AG08395 (cell line): ENCODE measurements at regions not wholly inside any gene's neighbourhood (a gene's known extent, or its start where the extent isn't known, plus 50 kb on each side); places are given as distances from the start of the nearest gene placed in this dataset.

ENCODE experiments used
- DNase-seq: peaks from one replicate; pipeline ENCODE4 v3.0.0; 2012; ENCODE audit warnings: mixed read lengths, low spot score

DNA sequence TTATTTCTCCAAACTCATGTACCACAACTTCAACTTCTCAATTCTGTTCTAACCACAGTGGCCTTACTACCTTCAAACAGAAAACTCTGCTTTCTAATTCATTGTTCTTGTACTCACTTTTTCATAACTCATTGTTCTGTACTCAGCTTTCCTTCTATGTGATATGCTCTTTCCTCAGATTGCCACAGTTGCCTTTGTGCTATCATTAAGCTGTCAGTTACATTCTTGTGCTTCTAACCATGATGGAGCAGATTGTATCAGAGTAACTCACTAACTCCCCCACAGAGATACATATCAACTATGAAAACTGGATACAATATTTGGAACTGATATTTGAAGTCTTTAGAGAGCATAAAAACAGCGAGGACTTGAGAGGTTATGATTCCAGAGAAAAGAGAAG lies 1213.7 kb downstream of the KCNT2 start:
- no peak for DNase-seq

DNA sequence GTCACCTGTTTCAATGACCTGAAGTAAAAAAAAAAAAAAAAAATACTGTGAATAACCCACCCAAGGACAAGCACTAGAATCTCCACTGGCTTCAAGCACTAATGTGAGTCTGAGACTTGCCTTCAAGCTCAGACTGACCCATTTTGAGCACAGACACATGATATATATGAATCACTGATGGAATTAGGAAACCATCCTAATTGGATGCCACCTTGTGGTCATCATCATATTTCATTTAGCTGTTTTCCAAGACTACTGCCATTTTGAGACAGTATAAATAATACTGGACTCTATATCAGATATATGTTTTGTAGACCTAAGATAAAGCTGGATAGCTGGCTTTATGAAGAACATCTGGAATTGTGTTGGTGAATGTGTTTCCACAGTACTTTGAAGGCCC lies 1232.0 kb downstream of the KCNT2 start:
- no peak for DNase-seq

DNA sequence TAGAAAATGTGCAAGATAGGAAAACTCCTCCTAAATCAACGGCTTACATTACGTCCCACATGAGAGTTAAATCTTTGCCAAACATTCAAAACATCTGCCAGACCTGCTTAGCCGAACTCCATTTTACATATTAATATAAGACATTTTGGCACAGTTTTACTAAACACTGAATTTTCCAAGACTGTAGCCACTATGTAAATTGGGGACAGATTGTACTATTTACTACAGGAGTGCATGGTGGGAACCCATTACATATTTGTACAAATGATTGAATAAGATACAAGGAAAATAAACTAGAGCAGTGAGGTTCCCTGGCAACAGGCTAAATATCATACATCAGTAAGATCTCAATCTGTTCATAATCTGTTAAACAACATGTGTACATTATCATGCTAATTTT lies 1234.4 kb downstream of the KCNT2 start:
- DNase-seq, result no peak

DNA sequence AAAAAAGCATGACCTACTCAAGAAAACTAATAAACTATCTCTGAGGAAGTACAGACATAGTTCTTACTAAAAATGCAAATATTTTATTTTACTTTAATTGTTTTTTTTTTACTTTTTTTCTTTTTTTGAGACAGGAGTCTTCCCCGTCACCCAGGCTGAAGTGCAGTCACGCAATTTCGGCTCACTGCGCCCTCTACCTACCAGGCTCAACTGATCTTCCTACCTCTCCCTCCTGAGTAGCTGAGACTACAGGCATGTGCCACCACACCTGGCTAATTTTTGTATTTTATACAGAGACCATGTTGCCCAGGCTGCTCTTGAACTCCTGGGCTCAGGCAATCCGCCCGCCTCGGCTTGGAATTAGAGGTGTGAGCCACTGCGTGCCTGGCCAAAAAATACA lies 1263.1 kb downstream of the KCNT2 start:
- no peak for DNase-seq

DNA sequence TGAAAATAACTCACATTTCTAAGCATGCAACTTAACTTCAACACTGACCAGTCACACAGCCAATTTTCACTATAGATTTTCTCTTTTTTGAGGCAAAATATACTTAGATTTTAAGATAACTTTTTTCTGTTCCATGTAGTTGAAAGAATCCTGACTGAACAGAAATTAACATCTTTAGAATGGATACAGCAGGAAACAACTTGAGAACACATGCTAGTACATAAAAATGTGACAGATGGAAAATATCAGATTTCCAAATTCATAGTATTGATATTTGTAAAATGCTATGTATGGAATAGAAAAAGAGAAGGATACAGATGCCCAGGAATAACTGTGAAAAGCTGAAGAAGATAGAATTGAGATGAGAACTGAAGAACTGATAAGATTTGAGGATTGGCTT lies 1270.6 kb downstream of the KCNT2 start:
- DNase-seq, result no peak

DNA sequence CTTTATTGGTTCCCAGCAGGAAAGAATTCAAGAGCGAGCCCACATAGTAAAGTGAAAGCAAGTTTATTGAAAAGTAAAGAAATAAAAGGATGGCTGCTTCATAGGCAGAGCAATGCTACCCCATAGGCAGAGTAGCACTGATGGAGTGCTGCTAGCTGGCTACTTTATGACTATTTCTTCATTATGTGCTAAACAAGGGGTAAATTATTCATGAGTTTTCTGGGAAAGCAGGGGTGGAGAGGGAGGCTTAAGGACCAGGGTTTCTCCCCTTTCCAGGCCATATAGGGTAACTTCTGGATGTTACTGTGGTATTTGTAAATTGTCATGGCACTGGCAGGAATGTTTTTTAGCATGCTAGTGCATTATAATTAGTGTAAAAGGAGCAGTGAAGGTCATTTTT lies 1271.4 kb downstream of the KCNT2 start:
- DNase-seq, result no peak

DNA sequence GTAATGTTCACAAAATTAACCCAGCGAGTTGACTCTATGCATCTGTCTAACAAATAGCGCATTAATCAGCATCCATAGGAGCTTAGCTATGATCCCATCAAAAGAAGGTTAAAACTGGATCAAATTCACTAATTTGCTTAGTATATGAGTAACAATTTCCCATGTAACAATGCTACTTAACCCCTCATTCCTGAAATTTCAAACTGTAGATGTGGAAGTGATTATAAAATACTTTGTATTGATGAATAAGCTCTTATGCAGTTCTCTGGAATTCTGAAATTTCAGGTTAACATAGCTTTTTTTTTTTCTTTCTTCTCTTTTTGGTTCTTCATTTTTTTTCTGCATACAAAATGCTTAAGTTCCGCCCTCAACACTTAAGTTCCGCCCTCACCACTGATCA lies 1272.7 kb downstream of the KCNT2 start:
- peak; percentile 24 for DNase-seq

DNA sequence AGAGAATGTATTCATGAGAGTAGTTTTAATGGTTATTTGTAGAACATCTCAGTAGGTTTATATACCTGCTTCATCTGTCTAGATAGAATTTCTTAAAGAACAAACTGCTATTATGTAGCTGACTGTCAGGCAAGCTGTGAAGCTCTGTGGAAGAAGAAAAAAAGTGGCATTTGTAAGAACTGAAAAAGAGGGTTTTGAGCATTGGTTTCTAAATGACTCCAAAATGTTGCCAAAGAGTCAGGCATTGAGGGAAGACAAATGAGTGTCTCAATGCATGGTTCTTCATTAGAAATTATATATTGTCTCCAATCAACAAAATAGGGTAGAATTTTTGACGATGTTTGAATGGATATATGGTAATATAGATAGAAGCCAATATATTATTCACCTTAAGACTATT lies 1276.1 kb downstream of the KCNT2 start:
- DNase-seq, result no peak

DNA sequence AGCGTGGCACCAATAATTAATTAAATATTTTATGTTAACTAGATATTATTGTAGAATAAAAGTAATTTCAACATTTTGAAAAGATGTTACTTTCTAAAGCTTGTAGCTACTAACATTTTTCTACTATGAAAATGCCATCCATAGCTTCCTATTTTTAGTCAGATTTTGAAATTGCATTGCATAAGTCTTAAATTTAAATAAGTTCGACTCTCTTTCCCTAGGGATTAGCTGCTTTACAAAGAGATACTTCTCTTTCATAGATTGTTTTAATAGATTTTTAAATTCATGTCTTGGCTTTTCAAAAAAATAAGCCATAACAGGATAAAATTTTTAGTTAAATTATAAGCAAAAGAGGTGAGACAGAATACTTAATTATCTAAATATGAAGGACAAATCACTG lies 1279.6 kb downstream of the KCNT2 start:
- DNase-seq, result no peak

DNA sequence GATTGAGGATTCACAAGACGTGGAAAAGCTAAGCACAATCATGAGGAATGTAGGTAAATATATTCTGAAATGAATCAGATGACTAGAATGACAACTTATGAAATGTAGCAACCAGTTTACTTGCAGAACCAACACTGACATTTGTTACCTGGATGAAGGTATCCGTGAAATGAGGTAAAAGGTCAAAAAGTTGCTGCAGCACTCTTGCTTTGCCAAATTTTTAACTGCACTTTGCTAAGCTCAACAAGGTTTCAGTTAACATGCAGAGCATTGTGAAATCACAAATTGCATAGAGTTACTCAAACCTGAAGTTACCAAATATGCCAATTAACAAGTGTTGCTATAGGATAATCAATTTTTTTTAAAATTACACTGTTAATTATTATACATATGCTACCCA lies 1280.1 kb downstream of the KCNT2 start:
- DNase-seq, result no peak

DNA sequence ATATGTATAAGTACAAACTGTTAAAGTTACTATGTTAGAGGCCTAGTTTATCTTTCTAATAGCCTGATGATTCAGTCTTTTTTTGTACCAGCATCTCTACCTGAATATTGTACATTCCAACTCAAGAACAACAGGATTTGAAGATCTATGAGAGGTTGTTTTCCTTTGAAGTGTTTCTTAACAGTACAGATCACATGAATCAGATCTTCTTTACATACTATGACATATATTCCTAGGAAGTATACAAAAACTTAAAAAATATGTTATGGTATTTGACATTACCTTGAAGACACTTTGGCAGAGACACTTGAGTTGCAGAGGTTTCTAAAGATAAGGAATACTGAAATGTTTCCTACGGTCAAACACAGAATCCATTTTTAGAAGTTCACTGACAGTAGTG lies 1280.9 kb downstream of the KCNT2 start:
- no peak for DNase-seq

DNA sequence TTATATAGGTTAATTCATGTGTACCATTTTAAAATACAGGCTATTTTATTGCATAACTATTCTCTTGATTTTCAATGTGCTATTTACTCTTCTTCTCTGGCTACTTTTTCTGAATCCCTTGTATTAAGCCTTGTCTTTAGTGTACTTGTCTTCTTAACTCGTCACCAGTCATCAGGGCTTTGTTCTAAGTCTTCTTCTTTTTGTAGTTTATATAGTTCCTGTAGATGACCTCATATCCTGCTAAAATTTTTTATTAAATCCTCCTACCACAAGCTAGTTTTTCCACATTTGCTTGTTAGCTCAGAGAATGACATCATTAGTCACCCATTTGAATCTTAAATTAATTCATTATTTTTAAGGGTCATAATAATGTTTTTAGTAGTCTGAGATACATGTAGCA lies 1281.9 kb downstream of the KCNT2 start:
- no peak for DNase-seq

DNA sequence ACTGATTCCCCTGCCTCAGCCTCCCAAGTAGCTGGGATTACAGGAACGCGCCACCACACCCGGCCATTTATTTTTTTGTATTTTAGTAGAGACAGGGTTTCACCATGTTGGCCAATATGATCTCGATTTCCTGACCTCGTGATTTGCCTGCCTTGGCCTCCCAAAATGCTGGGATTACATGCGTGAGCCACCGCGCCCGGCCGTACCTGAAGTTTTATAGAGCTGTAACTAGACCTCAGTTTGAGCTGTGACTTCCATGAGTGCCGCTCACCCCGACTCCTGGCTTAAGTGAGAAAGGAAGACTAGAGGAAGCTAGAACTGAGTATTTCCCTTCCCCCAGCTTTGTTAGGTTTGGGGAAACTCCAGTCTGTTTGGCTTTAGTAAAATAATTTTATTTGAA lies 1283.1 kb downstream of the KCNT2 start:
- no peak for DNase-seq

DNA sequence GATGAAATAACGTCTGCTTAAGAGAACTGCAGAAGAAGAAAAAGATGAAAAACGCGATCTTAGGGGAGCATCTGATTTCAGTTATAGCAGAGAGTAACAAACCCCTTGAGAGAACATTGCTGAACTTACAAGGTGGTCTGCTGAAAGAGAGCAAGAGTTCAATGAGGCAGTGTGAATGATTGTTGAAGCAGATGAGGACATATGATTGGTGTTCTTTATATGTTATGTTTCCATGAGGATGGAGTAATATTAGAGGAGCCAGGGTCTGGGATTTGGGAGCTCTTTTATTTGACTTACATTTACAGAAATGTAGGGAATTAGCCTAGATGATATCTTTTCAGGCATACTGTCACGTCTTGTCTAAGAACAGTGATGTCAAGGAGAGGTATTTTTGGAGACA lies 1302.0 kb downstream of the KCNT2 start:
- DNase-seq, result no peak

DNA sequence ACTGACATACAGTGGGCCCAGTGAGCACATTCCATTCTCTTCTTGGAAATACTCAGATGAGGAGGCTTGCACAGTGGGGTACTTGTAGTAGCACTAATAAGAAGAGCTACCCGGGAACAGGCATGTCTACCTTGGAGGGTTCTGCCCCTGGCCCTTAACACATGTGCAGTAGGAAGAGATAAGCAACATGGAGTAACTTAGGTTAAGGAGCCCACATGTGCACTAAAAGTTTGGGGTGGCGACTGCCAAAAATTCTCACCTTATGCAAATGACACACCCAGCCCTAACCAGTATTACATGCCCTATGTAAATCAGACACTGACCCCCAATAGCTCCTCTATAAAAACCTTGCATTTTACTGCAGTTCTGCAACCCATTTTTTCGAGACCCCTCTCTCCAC lies 1313.3 kb downstream of the KCNT2 start:
- DNase-seq, result no peak

DNA sequence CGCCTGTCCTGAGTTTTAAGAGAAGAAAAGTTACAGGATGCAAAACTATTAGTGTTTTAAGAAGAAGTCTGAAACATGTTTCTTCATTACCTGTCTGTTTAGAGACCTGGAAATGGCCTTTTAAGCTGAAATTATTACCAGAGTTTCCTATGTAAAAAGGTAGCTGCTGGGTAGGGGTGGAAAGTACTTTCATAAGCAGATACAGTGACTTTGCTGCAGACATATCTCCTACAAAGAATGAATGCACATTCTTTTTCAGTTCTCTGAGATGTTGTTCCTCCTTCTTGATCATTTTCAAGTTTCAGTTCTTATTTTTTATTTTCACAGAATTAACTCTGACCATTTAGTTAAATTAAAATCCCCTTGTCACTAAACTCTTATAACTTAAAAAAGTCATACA lies 1329.6 kb downstream of the KCNT2 start:
- no peak for DNase-seq

DNA sequence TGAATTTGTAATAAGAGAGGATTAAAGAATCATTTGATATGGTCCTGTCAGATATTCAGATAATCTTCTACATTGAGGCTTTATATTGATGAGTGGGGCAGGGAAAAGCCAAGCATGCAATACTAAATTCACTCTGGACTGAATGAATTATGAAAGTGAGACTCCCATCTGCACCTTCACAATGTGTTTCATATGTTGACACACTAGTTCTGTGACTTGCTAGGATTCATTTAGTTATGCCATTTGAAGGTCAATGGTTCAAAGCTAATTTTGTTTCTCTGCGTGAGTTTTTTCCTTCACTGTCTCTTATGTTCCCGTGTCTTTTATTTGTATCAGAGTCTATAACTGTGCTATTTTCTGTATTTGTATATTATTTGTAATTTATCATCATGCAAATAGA lies 1332.5 kb downstream of the KCNT2 start:
- no peak for DNase-seq

DNA sequence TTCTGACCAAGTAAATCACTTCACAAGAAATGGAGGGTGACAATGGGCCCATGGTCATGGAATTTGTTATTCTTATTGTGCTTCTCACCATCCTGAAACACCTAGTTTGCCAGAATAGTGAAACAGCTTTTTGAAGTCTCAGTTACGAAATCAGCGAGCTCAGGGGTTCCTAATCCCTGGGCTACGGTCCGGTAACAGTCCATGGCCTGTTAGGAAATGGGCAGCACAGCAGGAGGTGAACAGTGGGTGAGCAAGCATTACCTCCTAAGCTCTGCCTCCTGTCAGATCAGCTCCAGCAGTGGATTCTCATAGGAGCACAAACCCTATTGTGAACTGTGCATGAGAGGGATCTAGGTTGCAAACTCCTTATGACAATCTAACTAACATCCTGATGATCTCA lies 1356.3 kb downstream of the KCNT2 start:
- DNase-seq, result no peak

DNA sequence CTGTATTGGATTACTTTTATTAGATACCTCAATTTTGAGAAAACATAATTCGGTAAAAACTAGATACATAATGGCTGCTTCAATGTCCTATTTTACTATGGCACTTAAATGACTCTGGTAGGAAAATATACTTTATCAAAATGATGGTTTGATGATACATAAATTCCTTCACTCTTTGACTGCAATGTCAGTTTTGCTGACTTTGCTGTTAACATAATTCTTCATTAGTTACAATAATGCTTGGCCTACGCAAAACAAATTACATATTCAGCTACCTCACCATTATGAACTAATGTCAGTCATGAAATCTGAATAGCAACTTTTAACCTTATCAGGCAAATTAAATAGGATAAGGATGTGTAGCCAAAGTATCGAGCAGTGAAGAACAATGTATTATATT lies 1364.7 kb downstream of the KCNT2 start:
- no peak for DNase-seq

DNA sequence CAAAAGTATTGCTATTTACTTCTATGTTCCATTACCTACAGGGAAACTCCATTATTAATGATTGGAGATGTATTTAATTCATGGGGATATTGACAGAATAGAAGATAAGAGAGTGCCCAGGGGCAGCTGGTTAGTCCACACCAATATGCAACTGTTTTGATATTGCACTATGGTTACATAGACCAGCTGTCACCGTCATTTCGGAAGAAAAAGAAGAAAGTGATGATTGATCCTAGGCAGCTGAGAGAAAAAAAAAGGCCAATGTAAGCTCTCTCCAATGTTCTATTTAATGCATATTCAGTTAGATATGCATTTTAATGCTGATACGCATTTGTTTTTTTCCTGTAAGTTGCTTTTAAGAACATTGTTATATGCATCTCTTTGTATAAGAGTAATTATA lies 1367.2 kb downstream of the KCNT2 start:
- DNase-seq, result no peak

DNA sequence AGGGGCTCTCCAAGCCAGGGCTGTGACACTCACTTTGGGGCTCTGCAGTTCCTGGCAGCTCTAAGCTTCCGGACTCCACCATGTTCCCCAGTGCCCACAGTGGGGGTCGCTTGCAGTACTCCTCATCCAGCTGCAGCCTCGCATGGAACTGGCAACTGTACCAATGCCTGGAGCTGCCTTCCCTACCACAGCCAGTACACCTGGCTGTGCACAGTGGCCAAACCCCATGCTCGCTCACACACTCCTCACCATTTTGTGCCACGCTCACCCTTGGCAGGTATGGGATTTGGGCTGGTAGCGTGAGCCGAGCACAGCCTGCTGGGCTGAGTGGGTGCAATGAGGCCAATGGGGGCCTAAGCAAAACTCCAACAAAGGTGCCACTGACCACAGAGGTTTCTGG lies 1369.9 kb downstream of the KCNT2 start:
- DNase-seq, result no peak

DNA sequence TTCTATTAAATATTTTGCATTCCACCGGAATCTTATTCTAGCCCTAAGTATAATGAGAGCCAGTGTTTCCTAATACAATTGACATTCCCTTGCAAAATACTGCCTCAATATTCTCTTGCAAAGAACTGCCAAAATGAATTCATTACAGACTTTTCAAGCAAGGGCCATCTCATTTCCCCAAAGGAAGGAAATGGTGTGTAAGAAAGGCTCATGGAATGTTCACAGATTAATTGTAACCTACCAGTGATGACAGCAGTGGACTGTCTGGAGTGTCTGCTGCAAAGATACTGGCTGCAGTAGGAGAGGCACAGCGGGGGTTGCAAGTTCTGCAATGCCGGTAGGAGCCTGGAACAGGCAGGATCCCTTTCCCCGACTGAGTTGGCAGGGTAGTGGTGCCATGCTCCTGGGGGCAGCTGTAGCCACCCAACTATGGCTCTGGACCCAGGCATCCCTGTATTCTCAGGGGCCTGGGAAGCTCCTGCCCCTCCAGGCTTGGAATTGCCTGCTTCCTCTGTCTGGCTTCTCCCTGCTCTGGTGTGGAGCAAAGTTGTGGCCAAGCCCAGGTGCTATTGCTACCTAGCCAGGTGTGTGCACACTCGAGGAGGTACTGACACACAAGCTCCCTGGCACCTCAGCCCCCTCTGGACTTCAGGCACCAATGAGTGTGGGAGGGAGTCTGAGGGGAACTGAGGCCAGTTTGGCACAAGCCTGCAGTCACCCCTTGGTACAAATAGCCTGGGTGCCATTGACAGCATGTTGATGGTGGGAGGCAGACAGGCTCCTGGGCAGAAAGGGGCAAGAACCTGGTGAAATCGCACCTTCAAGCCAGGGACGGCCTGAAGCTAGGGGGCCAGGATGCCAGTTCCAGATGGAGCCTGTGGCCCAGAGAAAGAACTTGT lies 1371.0 kb downstream of the KCNT2 start:
- DNase-seq, result no peak

DNA sequence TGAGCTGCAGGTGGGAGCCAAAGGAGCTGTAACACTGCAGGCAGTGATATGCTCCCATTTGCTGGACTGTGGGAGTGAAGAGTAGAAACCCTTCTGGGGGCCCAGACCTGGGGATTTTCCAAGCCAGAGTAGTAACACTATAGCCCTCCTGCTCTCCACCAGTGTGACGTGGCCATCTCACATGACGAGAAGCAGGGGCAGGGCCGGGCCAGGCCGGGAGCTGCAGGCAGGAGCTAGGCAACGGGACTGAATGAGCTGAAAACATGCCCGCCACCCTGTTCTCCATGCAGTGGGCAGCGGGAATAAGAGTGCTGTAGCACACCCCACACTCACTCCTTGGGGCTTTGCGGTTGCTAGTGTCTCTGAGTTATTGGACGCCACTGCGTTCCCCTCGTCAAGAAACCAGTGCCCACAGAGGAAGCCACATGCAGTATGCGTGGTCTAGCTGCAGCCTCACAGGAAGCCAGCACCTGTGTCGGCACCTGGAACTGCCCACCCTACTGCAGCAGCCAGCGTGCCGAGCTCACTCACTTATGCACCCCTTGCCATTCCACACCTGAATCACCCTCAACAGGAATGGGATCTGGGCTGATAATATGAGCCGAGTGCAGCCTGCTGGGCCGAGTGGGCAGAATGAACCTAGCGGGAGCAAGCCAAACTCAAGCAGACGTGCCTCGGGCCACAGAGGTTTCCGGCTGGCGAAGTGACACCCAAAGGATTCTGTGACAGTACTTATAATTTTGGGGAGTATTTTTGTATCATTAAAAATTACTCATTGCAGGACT lies 1389.6 kb downstream of the KCNT2 start:
- DNase-seq, result no peak

DNA sequence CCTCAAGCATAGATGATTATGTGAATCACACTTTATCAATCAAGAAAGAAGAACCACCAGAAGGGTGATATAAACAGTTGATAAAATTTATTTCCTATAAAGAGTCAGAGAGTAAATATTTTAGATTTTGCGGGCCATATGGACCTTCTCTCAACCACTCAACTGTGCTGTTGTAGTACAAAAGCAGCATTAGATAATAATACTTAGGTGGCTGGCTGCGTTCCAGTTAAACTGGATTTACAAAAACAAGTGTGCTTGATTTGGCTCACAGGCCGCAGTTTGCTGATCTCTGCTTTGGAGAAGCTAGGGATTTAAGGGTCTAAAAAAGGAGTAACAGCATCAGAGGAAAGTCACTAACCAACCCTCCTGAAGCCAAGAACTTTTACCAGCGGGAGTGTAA lies 1406.0 kb downstream of the KCNT2 start:
- DNase-seq, result no peak
